ENCODE measurements at regions not wholly inside any gene's neighbourhood (a gene's known extent, or its start where the extent isn't known, plus 50 kb on each side); places are given as distances from the start of the nearest gene placed in this dataset.
"Not testable (repeated sequence)": the region's sequence is repeated elsewhere in the genome, so short reads cannot be mapped to it uniquely, and the experiment has no call there.

DNA sequence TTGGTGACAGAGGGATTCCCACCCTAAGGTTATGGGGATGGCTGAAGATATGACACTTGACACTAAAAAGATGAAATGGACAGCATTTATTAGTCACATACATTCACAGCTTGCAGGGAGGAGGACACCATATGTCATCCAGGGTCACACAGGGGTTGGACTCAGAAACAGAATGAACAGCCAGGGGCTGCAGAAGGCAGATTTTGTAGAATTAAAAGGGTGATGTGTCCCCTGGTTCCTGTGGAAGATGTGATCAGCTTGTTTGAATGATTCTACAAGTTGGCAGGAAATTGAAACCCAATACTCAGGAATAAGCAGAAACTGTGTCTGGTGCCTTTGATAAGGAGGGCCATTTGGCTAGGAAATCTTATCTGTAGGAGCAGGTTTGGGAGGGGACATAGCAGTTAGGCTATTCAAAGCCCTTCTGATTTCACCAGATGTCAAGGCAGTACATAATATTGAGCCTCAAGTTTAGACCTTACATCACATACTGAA is 102.3 kb upstream of the GRIN3A start:
- no peaks in the 10 kb centered on the region for H3K36me3 ChIP-seq (ENCODE audit: control insufficient read depth in 4 of 4, insufficient read depth in 3 of 4, low read depth in 1 of 4, low read length in 3 of 4)
- TF ChIP-seq EGR1 (IDR thresholded peaks at IDR 0.05; ENCODE audit: low read depth in 2 of 2) = no peak
- TF ChIP-seq, protein P1, sequence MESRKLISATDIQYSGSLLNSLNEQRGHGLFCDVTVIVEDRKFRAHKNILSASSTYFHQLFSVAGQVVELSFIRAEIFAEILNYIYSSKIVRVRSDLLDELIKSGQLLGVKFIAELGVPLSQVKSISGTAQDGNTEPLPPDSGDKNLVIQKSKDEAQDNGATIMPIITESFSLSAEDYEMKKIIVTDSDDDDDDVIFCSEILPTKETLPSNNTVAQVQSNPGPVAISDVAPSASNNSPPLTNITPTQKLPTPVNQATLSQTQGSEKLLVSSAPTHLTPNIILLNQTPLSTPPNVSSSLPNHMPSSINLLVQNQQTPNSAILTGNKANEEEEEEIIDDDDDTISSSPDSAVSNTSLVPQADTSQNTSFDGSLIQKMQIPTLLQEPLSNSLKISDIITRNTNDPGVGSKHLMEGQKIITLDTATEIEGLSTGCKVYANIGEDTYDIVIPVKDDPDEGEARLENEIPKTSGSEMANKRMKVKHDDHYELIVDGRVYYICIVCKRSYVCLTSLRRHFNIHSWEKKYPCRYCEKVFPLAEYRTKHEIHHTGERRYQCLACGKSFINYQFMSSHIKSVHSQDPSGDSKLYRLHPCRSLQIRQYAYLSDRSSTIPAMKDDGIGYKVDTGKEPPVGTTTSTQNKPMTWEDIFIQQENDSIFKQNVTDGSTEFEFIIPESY (IDR thresholded peaks at IDR 0.05) = no peak
- H3K9ac ChIP-seq (ENCODE audit: low read depth in 1 of 2, low read length in 2 of 2) = no peak overlapping the region
- no peak overlapping the region for H3K4me3 ChIP-seq (ENCODE audit: low read depth in 1 of 3, low read length in 3 of 3)
- no peaks in the 10 kb centered on the region for H3K4me1 ChIP-seq (ENCODE audit: control insufficient read depth in 4 of 4, insufficient read depth in 4 of 4, low read length in 3 of 4)
- H3K9me3 ChIP-seq (ENCODE audit: control insufficient read depth in 4 of 4, low read length in 3 of 4) = no peaks in the 10 kb centered on the region
- peak; percentile 37 for DNase-seq (ENCODE audit: low spot score)
- H3K27ac ChIP-seq (ENCODE audit: low read depth in 1 of 2, low read length in 2 of 2) = no peak overlapping the region
- no peaks in the 10 kb centered on the region for H3K27me3 ChIP-seq (ENCODE audit: control insufficient read depth in 4 of 4, insufficient read depth in 4 of 4, low read length in 3 of 4)

DNA sequence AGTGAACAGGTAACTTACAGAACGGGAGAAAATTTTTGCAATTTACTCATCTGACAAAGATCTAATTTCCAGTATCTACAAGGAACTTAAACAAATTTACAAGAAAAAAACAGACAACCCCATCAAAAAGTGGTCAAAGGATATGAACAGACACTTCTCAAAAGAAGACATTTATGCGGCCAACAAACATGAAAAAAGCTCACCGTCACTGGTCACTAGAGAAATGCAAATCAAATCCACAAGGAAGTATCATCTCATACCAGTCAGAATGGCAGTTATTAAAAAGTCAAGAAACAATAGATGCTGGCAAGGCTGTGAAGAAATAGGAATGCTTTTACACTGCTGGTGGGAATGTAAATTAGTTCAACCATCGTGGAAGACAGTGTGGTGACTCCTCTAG is 100.5 kb upstream of the GRIN3A start:
- not testable (repeated sequence) for H3K9me3 ChIP-seq (ENCODE audit: control insufficient read depth in 4 of 4, low read length in 3 of 4); DNase-seq (ENCODE audit: low spot score); H3K4me1 ChIP-seq (ENCODE audit: control insufficient read depth in 4 of 4, insufficient read depth in 4 of 4, low read length in 3 of 4); H3K4me3 ChIP-seq (ENCODE audit: low read depth in 1 of 3, low read length in 3 of 3); H3K36me3 ChIP-seq (ENCODE audit: control insufficient read depth in 4 of 4, insufficient read depth in 3 of 4, low read depth in 1 of 4, low read length in 3 of 4); H3K9ac ChIP-seq (ENCODE audit: low read depth in 1 of 2, low read length in 2 of 2); H3K27me3 ChIP-seq (ENCODE audit: control insufficient read depth in 4 of 4, insufficient read depth in 4 of 4, low read length in 3 of 4); H3K27ac ChIP-seq (ENCODE audit: low read depth in 1 of 2, low read length in 2 of 2)
- WGBS = 89% methylated on average over 4 of the region's 4 CpGs

DNA sequence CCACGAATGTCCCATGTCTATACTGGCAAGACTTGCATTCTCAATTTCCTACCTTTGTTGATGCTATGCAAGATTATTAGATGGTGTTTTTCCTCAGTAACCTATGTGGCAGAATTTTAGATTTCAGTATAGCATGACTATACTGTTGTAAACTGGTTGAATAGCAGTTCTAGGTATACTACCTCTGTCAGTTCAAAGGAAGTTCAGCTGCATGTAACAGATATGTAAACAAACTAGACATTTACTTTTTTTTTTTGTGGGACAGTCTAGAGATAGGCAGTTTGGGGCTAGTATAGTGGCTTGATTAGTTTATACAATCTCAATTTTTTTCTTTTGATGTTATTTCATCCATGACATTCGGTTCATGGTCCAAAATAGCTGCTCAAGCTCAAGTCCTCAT is 97.6 kb upstream of the GRIN3A start:
- Histone ChIP-seq H3K27ac (ENCODE audit: low read depth in 1 of 2, low read length in 2 of 2) (no peak overlapping the region), H3K27me3 (ENCODE audit: control insufficient read depth in 4 of 4, insufficient read depth in 4 of 4, low read length in 3 of 4) (no peaks in the 10 kb centered on the region), H3K4me3 (ENCODE audit: low read depth in 1 of 3, low read length in 3 of 3) (no peak overlapping the region), H3K9me3 (ENCODE audit: control insufficient read depth in 4 of 4, low read length in 3 of 4) (no peaks in the 10 kb centered on the region), H3K4me1 (ENCODE audit: control insufficient read depth in 4 of 4, insufficient read depth in 4 of 4, low read length in 3 of 4) (no peaks in the 10 kb centered on the region), H3K36me3 (ENCODE audit: control insufficient read depth in 4 of 4, insufficient read depth in 3 of 4, low read depth in 1 of 4, low read length in 3 of 4) (no peaks in the 10 kb centered on the region), H3K9ac (ENCODE audit: low read depth in 1 of 2, low read length in 2 of 2) (no peak overlapping the region)
- WGBS = 42% methylated on average over 2 of the region's 2 CpGs
- TF ChIP-seq SP1 (IDR thresholded peaks at IDR 0.05) = no peak
- no peak for TF ChIP-seq RAD21 (IDR thresholded peaks at IDR 0.05)
- TF ChIP-seq, protein P2, sequence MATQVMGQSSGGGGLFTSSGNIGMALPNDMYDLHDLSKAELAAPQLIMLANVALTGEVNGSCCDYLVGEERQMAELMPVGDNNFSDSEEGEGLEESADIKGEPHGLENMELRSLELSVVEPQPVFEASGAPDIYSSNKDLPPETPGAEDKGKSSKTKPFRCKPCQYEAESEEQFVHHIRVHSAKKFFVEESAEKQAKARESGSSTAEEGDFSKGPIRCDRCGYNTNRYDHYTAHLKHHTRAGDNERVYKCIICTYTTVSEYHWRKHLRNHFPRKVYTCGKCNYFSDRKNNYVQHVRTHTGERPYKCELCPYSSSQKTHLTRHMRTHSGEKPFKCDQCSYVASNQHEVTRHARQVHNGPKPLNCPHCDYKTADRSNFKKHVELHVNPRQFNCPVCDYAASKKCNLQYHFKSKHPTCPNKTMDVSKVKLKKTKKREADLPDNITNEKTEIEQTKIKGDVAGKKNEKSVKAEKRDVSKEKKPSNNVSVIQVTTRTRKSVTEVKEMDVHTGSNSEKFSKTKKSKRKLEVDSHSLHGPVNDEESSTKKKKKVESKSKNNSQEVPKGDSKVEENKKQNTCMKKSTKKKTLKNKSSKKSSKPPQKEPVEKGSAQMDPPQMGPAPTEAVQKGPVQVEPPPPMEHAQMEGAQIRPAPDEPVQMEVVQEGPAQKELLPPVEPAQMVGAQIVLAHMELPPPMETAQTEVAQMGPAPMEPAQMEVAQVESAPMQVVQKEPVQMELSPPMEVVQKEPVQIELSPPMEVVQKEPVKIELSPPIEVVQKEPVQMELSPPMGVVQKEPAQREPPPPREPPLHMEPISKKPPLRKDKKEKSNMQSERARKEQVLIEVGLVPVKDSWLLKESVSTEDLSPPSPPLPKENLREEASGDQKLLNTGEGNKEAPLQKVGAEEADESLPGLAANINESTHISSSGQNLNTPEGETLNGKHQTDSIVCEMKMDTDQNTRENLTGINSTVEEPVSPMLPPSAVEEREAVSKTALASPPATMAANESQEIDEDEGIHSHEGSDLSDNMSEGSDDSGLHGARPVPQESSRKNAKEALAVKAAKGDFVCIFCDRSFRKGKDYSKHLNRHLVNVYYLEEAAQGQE (IDR thresholded peaks at IDR 0.05) = no peak
- TF ChIP-seq NR2F2 (IDR thresholded peaks at IDR 0.05) = no peak
- TF ChIP-seq FOXA2 (IDR thresholded peaks at IDR 0.05) = no peak
- TF ChIP-seq, protein P3, sequence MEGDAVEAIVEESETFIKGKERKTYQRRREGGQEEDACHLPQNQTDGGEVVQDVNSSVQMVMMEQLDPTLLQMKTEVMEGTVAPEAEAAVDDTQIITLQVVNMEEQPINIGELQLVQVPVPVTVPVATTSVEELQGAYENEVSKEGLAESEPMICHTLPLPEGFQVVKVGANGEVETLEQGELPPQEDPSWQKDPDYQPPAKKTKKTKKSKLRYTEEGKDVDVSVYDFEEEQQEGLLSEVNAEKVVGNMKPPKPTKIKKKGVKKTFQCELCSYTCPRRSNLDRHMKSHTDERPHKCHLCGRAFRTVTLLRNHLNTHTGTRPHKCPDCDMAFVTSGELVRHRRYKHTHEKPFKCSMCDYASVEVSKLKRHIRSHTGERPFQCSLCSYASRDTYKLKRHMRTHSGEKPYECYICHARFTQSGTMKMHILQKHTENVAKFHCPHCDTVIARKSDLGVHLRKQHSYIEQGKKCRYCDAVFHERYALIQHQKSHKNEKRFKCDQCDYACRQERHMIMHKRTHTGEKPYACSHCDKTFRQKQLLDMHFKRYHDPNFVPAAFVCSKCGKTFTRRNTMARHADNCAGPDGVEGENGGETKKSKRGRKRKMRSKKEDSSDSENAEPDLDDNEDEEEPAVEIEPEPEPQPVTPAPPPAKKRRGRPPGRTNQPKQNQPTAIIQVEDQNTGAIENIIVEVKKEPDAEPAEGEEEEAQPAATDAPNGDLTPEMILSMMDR (IDR thresholded peaks at IDR 0.05; ENCODE audit: low read depth, low read length, missing input control) = no peak
- no peak for TF ChIP-seq GABPA (IDR thresholded peaks at IDR 0.05 in 1 of 2, conservative IDR thresholded peaks at IDR 0.05 in 1 of 2)
- no peak for TF ChIP-seq TAF1 (conservative IDR thresholded peaks at IDR 0.05)
- TF ChIP-seq, protein P1 (IDR thresholded peaks at IDR 0.05) = no peak
- TF ChIP-seq JUND (IDR thresholded peaks at IDR 0.05) = no peak
- TF ChIP-seq FOXA1 (IDR thresholded peaks at IDR 0.05) = no peak
- TF ChIP-seq, protein P4, sequence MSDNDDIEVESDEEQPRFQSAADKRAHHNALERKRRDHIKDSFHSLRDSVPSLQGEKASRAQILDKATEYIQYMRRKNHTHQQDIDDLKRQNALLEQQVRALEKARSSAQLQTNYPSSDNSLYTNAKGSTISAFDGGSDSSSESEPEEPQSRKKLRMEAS (IDR thresholded peaks at IDR 0.05) = no peak
- DNase-seq (ENCODE audit: low spot score) = no peak

Data from liver (tissue), 8 donors.